ENCODE measurements at regions not wholly inside any gene's neighbourhood (a gene's known extent, or its start where the extent isn't known, plus 50 kb on each side); places are given as distances from the start of the nearest gene placed in this dataset.
"Not testable (repeated sequence)": the region's sequence is repeated elsewhere in the genome, so short reads cannot be mapped to it uniquely, and the experiment has no call there.

GRCh38 chr20:48143435-48144081, 358.3 kb upstream of the SULF2 start:
- no peak for DNase-seq

- no peak for DNase-seq
Observed at GRCh38 chr20:48142516-48142773, 357.2 kb upstream of the SULF2 start.

GRCh38 chr20:48141660-48142515, 356.6 kb upstream of the SULF2 start:
- DNase-seq, result no peak

DNA sequence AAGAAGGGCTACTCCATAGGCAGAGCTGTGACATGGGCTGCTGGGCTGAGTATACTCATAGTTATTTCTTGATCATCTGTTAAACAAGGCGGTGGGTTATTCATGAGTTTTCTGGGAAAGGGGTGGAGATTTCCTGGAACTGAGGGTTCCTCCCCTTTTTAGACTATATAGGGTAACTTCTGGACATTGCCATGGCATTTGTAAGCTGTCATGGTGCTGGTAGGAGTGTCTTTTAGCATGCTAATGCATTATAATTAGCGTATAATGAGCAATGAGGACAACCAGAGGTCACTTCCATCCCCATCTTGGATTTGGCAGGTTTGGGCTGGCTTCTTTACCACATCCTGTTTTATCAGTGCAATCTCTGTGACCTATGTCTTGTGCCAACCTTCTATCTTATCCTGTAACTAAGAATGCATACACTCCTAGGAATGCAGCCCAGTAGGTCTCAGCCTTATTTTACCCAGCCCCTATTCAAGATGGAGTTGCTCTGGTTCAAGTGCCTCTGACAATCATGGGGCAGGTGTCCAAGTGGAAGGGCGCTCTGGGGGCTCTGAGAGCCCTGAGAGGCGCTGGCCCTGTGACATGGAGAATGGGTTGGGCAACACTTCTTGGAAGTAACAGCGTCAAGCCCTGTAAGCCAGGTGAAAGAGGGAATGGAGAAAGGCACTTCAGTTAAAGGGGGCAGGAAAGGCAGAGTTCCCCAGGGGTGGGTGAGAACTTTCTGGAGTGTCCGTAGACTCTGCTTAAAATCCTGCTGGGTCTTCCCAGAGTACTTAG, 354.2 kb upstream of the SULF2 start:
- no peak for DNase-seq

DNA sequence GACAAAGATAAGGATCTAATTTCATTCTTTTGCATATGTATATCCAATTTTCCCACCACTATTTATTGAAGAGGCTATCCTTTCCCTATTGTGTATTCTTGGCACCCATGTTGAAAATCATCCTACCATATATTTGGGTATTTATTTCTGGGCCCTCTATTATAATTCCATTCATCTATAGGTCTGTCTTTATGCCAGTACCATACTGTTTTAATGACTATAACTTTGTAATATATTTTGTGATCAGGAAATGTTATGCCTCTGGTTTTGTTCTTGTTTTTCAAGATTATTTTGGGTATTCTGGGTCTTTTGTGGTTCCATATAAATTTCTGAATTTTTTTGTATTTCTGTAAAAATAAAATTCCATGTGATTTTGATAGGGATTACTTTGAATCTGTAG, 347.6 kb upstream of the SULF2 start:
- no peak for DNase-seq

DNA sequence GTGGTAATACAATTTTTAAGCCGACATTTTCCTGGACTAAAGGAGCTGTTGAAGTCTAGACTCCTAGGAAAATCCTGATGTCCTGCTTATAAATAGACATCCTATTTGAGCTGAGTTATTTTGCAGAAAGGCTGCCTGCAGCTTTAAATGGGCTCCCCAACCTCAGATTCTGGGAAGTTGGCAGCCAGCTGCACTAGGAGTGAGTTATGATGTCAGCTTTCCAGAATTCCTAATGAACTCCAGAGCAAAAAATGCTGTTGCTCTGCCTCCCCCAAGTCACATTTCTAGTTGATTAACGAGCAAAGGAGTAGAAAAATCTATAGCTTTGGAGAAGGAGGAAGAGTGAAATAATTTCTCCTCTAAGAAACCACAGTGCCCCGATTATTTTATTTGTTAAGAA, 346.3 kb upstream of the SULF2 start:
- no peak for DNase-seq

DNA sequence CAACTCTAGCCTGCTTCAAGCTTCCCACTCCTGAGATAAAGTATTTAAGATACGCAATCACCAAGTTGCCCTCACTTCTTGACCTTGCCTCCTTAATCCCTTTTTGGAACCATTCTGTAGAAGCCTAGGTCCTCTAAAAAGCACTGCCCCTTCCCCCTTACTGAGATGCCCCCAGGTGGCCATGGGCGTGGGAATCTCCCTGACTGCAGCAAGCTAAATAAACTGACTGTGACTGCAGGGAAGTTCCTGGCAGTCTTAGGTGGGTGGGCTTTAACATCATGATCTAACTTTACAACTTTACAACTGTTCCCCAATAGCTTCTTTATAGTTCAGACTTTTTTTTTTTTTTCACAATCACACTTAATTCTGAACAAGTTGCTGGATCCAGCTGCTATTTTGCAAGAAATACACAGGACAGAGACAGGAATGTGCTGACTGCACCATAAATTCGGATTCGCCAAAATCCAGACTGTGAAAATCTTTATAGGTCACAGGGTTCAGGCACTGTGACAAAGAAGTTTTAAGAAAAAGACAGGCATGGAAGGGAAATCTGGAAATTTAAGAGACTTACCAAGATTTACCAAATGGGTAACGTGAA, 344.2 kb upstream of the SULF2 start:
- DNase-seq, result no peak

DNA sequence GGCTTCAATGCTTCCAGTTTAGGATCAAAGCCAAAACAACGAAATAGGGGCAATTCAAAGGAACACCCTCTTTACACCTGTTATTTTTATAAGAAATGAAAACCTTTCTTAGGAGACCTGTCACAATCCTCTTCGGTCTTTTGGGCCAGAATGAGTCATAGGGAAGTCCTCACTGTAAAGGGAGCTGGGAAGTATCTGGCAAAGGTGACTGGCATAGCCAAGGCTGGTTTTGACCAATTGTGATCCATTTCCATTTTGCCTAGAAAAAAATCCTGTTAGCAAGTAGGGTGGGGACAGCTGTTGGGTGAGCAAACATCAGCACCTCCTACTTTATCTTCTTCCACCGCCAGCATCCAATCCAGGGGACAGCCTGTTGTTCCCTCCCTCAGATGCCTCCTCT, 343.2 kb upstream of the SULF2 start:
- DNase-seq, result no peak

DNA sequence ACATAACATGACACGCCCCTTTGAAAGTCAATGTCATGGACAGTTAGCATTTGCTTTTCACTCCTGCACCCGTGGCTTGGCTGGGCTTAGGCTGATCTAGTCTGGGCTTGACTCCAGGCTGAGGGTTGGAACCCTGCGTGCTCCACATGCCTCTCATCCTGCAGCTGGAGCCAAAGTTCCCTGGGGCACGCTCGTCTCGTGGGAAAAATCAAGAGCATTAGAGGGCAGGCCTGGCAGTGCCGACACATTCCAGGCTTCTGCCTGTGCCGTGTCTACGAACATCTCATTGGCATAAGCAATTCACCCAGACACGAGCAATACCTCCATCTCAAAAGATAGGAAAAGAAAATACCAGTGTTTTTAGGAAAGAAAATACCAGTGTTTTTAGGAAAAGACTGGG, 342.7 kb upstream of the SULF2 start:
- not testable (repeated sequence) for DNase-seq

GRCh38 chr20:48127133-48127532, 341.9 kb upstream of the SULF2 start:
- DNase-seq, result not testable (repeated sequence)

- DNase-seq, result no peak
Observed at GRCh38 chr20:48126227-48126740, 341.0 kb upstream of the SULF2 start.

DNA sequence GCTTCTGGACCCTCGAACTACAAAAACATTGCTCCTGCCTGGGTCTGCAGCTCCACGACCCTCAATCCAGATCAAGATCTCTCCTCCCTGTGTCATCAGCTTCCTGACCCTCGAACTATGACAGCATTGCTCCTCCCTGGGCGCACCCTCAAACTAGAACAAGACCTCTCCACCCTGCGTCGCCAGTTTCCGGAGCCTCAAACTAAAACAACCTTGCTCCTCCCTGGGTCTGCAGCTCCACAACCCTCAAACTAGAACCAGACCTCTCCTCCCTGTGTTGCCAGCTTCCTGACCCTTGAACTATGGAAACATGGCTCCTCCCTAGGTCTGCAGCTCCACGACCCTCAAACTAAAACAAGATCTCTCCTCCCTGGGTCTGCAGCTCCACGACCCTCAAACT, 339.7 kb upstream of the SULF2 start:
- no peak for DNase-seq

DNA sequence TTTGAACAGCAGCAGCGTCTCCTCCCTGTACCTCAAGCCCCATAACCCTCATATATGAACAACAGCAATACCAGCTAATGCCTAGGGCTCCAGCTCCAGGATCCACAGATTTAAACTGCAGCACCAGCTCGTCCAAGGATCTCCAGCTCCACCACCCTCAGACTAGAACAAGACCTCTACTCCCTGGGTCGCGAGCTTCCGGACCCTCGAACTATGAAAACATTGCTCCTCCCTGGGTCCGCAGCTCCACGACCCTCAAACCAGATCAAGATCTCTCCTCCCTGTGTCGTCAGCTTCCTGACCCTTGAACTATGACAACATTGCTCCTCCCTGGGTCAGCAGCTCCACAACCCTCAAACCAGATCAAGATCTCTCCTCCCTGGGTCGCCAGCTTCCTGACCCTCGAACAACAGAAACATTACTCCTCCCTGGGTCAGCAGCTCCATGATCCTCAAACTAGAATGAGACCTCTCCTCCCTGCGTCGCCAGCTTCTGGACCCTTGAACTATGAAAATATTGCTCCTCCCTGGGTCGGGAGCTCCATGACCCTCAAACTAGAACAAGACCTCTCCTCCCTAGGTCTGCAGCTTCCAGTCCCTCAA, 339.0 kb upstream of the SULF2 start:
- no peak for DNase-seq

- DNase-seq, result no peak
Observed at GRCh38 chr20:48120120-48120519, 334.8 kb upstream of the SULF2 start.

DNA sequence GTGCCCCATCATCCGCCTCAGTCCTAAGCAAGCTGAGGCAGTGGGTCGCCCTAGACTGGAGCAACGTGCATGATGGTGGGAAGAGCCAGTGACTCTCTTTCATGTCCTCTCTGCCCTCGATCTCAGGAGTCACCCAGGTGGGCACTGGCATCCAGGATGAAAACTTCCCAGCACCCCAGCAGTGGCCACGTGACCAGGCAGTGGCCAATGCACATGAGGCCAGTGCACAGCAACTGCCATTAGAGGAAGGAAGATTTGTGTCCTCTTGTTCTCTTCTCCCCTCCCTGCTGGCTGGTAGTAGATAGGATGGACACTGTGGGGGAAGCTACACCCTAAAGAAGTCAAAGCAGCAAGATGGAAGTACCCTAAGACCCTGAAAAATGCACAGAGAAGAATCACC, 334.1 kb upstream of the SULF2 start:
- DNase-seq, result not testable (repeated sequence)

GRCh38 chr20:48115502-48115901, 330.2 kb upstream of the SULF2 start:
- no peak for DNase-seq

GRCh38 chr20:48107560-48107959, 322.3 kb upstream of the SULF2 start:
- no peak for DNase-seq

DNA sequence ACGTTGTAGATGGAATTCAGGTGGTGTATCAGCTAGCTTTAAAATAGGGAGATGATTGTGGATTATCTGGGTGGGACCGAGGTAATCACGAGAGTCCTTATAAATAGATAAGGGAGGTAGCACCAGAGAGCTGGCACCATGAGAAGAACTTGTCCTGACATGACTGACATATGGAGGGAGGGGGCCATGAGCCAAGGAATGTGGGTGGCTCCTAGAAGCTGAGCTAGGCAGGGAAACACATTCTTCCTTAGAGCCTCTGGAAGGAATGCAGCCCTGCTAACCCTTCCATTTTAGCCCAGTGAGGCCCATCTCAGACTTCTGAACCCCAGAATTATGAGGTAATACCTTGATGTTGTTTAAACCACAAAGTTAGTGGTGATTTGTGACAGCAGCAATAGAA, 321.1 kb upstream of the SULF2 start:
- no peak for DNase-seq

- DNase-seq, result no peak
Observed at GRCh38 chr20:48105526-48105925, 320.2 kb upstream of the SULF2 start.

GRCh38 chr20:48102931-48103660, 317.8 kb upstream of the SULF2 start:
- DNase-seq, result no peak

- DNase-seq, result no peak
Observed at GRCh38 chr20:48102076-48102787, 317.0 kb upstream of the SULF2 start.

GRCh38 chr20:48100483-48100882, 315.2 kb upstream of the SULF2 start:
- no peak for DNase-seq

Data from stimulated activated naive CD4-positive, alpha-beta T cell (primary cell).